Astrocyte (in vitro differentiated cells and primary cell): ENCODE measurements at regions not wholly inside any gene's neighbourhood (a gene's known extent, or its start where the extent isn't known, plus 50 kb on each side); places are given as distances from the start of the nearest gene placed in this dataset.

Experiments used
- DNase-seq: peaks from one replicate; pipeline ENCODE4 v3.0.0-alpha.2; 2010; ENCODE audit warnings: low read depth
- FAIRE-seq: peaks from 2 replicates; lab custom pipeline; 2011; peaks lifted over from hg19 to GRCh38; lab: Jason Lieb, UNC
- H2AFZ ChIP-seq: 2 replicates; pipeline ENCODE4 v1.6.0; 2012; ENCODE audit warnings: low read depth, low read length, inconsistent platforms
- H3K27ac ChIP-seq: 2 replicates; pipeline ENCODE4 v1.5.1; 2011; ENCODE audit warnings: low read depth, low read length, inconsistent platforms
- H3K27me3 ChIP-seq: 2 replicates; pipeline ENCODE4 v1.6.0; 2011; ENCODE audit warnings: low read length, inconsistent platforms; ENCODE audit not compliant: insufficient read depth
- H3K36me3 ChIP-seq: 2 replicates; pipeline ENCODE4 v1.5.1; 2011; ENCODE audit warnings: low read length, inconsistent platforms; ENCODE audit not compliant: insufficient read depth
- H3K4me1 ChIP-seq: 2 replicates; pipeline ENCODE4 v1.5.1; 2011; ENCODE audit warnings: low read length, inconsistent platforms; ENCODE audit not compliant: insufficient read depth
- H3K4me2 ChIP-seq: 2 replicates; pipeline ENCODE4 v1.6.0; 2012; ENCODE audit warnings: low read length, inconsistent platforms
- H3K4me3 ChIP-seq: 2 replicates; pipeline ENCODE4 v1.5.1; 2011; ENCODE audit warnings: low read depth, mild to moderate bottlenecking, low read length, inconsistent platforms; ENCODE audit not compliant: insufficient read depth
- H3K79me2 ChIP-seq: 2 replicates; pipeline ENCODE4 v1.6.0; 2012; ENCODE audit warnings: mild to moderate bottlenecking, low read length, inconsistent platforms; ENCODE audit not compliant: insufficient read depth
- H3K9ac ChIP-seq: 2 replicates; pipeline ENCODE4 v1.6.0; 2012; ENCODE audit warnings: mild to moderate bottlenecking, low read length, inconsistent platforms
- H3K9me3 ChIP-seq: 2 replicates; pipeline ENCODE4 v1.5.1; 2012; ENCODE audit warnings: low read depth, mild to moderate bottlenecking, low read length, inconsistent platforms; ENCODE audit not compliant: insufficient read depth
- H4K20me1 ChIP-seq: 2 replicates; pipeline ENCODE4 v1.6.0; 2012; ENCODE audit warnings: low read length, inconsistent platforms; ENCODE audit not compliant: insufficient read depth
- H3K27ac Mint-ChIP-seq: one replicate; pipeline ENCODE4 v1.8.0; 2021; ENCODE audit warnings: mild to moderate bottlenecking, mixed read lengths; ENCODE audit not compliant: unreplicated experiment
- H3K27me3 Mint-ChIP-seq: one replicate; pipeline ENCODE4 v1.8.0; 2021; ENCODE audit warnings: low read depth, mixed read lengths; ENCODE audit not compliant: unreplicated experiment
- H3K36me3 Mint-ChIP-seq: one replicate; pipeline ENCODE4 v1.8.0; 2021; ENCODE audit warnings: low read depth, mixed read lengths; ENCODE audit not compliant: unreplicated experiment
- H3K4me1 Mint-ChIP-seq: one replicate; pipeline ENCODE4 v1.8.0; 2021; ENCODE audit warnings: low read depth, mixed read lengths; ENCODE audit not compliant: unreplicated experiment
- H3K4me3 Mint-ChIP-seq: one replicate; pipeline ENCODE4 v1.8.0; 2021; ENCODE audit warnings: mild to moderate bottlenecking, moderate library complexity, mixed read lengths; ENCODE audit not compliant: unreplicated experiment
- H3K9me3 Mint-ChIP-seq: one replicate; pipeline ENCODE4 v1.8.0; 2021; ENCODE audit warnings: mild to moderate bottlenecking, mixed read lengths; ENCODE audit not compliant: unreplicated experiment
- CTCF ChIP-seq: IDR thresholded peaks from 2 replicates; pipeline ENCODE4 v1.5.1; 2011; ENCODE audit warnings: low read depth, mild to moderate bottlenecking, inconsistent platforms, low read length, moderate library complexity; ENCODE audit not compliant: insufficient read depth
- EZH2 ChIP-seq: IDR thresholded peaks from 2 replicates; pipeline ENCODE4 v1.6.1; 2012; ENCODE audit warnings: mild to moderate bottlenecking, low read length, inconsistent platforms; ENCODE audit not compliant: insufficient read depth

- H4K20me1 ChIP-seq = no peaks in the 10 kb centered on the region
- FAIRE-seq (no peak), DNase-seq (no peak)
- Mint-ChIP-seq H3K4me3 (no peak overlapping the region), H3K27me3 (no peaks in the 10 kb centered on the region), H3K36me3 (no peaks in the 10 kb centered on the region), H3K9me3 (no peaks in the 10 kb centered on the region), H3K27ac (no peak overlapping the region), H3K4me1 (peaks cover 16% of the 10 kb centered on the region)
- no peak overlapping the region for H3K9ac ChIP-seq
- H3K4me1 ChIP-seq = no peaks in the 10 kb centered on the region
- no peak overlapping the region for H3K4me3 ChIP-seq
- no peaks in the 10 kb centered on the region for H3K36me3 ChIP-seq
- H3K4me2 ChIP-seq = no peak overlapping the region
- no peaks in the 10 kb centered on the region for H3K27me3 ChIP-seq
- H3K79me2 ChIP-seq = no peaks in the 10 kb centered on the region
- no peak for TF ChIP-seq EZH2
- no peak for TF ChIP-seq CTCF
- peaks cover 6% of the 10 kb centered on the region for H3K9me3 ChIP-seq
- no peak overlapping the region for H3K27ac ChIP-seq
- H2AFZ ChIP-seq = no peak overlapping the region
Measured at GRCh38 chr10:2223548-2224320, 486.4 kb upstream of the ADARB2 start.

- Mint-ChIP-seq H3K4me1 (peaks cover 16% of the 10 kb centered on the region), H3K36me3 (no peaks in the 10 kb centered on the region), H3K4me3 (no peak overlapping the region), H3K9me3 (no peaks in the 10 kb centered on the region), H3K27ac (peak overlapping the region; percentile 84), H3K27me3 (no peaks in the 10 kb centered on the region)
- DNase-seq (peak; percentile 45), FAIRE-seq (no peak)
- Histone ChIP-seq H3K27me3 (no peaks in the 10 kb centered on the region), H2AFZ (no peak overlapping the region), H3K36me3 (no peaks in the 10 kb centered on the region), H3K4me3 (no peak overlapping the region), H3K4me2 (no peak overlapping the region), H3K4me1 (no peaks in the 10 kb centered on the region), H3K9ac (no peak overlapping the region), H3K79me2 (no peaks in the 10 kb centered on the region), H4K20me1 (no peaks in the 10 kb centered on the region), H3K27ac (no peak overlapping the region), H3K9me3 (peaks cover 6% of the 10 kb centered on the region)
- TF ChIP-seq EZH2 (no peak), CTCF (no peak)
Measured at GRCh38 chr10:2222631-2223030, 485.3 kb upstream of the ADARB2 start.

- peak overlapping the region; percentile 25 for H3K9ac ChIP-seq
- H3K4me1 ChIP-seq = peaks cover 5% of the 10 kb centered on the region
- no peak overlapping the region for H3K27ac ChIP-seq
- no peak overlapping the region for H3K4me3 Mint-ChIP-seq
- peaks cover 6% of the 10 kb centered on the region for H3K4me1 Mint-ChIP-seq
- no peak overlapping the region for H3K27ac Mint-ChIP-seq
- no peaks in the 10 kb centered on the region for H3K27me3 ChIP-seq
- H3K36me3 Mint-ChIP-seq = no peaks in the 10 kb centered on the region
- no peaks in the 10 kb centered on the region for H4K20me1 ChIP-seq
- H3K27me3 Mint-ChIP-seq = no peaks in the 10 kb centered on the region
- H3K4me2 ChIP-seq = peak overlapping the region; percentile 54
- H3K9me3 Mint-ChIP-seq = no peaks in the 10 kb centered on the region
- FAIRE-seq (no peak), DNase-seq (peak; percentile 18)
- TF ChIP-seq CTCF (no peak), EZH2 (no peak)
- H3K9me3 ChIP-seq = peaks cover 3% of the 10 kb centered on the region
- no peak overlapping the region for H3K4me3 ChIP-seq
- no peak overlapping the region for H2AFZ ChIP-seq
- no peaks in the 10 kb centered on the region for H3K36me3 ChIP-seq
- no peaks in the 10 kb centered on the region for H3K79me2 ChIP-seq
Measured at GRCh38 chr10:2214805-2215204, 477.5 kb upstream of the ADARB2 start.
